Thyroid gland (tissue), 4 donors: ENCODE measurements at regions not wholly inside any gene's neighbourhood (a gene's known extent, or its start where the extent isn't known, plus 50 kb on each side); places are given as distances from the start of the nearest gene placed in this dataset.
A peak's percentile ranks its signal among the peaks of the same experiment; 100 is the strongest.

ENCODE experiments used
- DNase-seq, 2 donors: peaks; one replicate each; pipeline ENCODE4 v3.0.0-alpha.2; 2019
- H3K27ac ChIP-seq, 3 donors: fragments of 200-600 bp; sonication (generic); 1 replicate in 2 of 3; 2 replicates in 1 of 3; pipeline ENCODE4 v1.5.1; 2016 to 2019; ENCODE audit warnings: mild to moderate bottlenecking in 1 of 3, moderate library complexity in 1 of 3
- H3K27me3 ChIP-seq: fragments of 200-600 bp; sonication (generic); one replicate; pipeline ENCODE4 v1.5.1; 2019
- H3K36me3 ChIP-seq, 2 donors: fragments of 200-600 bp; sonication (generic); one replicate each; pipeline ENCODE4 v1.5.1; 2016 to 2019
- H3K4me1 ChIP-seq, 2 donors: fragments of 200-600 bp; sonication (generic); one replicate each; pipeline ENCODE4 v1.5.1; 2017 to 2019
- H3K4me3 ChIP-seq, 3 donors: fragments of 200-600 bp; sonication (generic); replicated peaks in 1 of 3; 1 replicate in 2 of 3; 2 replicates in 1 of 3; pipeline ENCODE4 v1.5.1; 2016; ENCODE audit warnings: mild to moderate bottlenecking in 1 of 3
- H3K9me3 ChIP-seq: fragments of 200-600 bp; sonication (generic); one replicate; pipeline ENCODE4 v1.5.1; 2017
- CTCF ChIP-seq, 6 experiments: fragments of 200-600 bp in 3 of 6; fragments of 450-650 bp in 3 of 6; sonication (generic) in 3 of 6; IDR thresholded peaks; one replicate each; pipeline ENCODE4 v1.5.1; 2016 to 2019; ENCODE audit warnings: antibody characterized with exemption in 6 of 6, mild to moderate bottlenecking in 2 of 6, inconsistent platforms in 1 of 6, moderate library complexity in 1 of 6
- POLR2A ChIP-seq, 2 donors: fragments of 450-650 bp; IDR thresholded peaks; one replicate each; pipeline ENCODE4 v1.6.1; 2017; ENCODE audit warnings: antibody characterized with exemption in 2 of 2, mild to moderate bottlenecking in 2 of 2, moderate library complexity in 1 of 2
- WGBS, 2 donors: methylation state at CpG; one replicate each; pipeline ENCODE4 v1.1.5; 2017; 5-methylcytosine and 5-hydroxymethylcytosine counted together
- intact Hi-C: fragments of 100-400 bp; cut with DNase I; formaldehyde crosslinking; loops from one replicate; pipeline ENCODE4 v1.15.1; 2023

DNA sequence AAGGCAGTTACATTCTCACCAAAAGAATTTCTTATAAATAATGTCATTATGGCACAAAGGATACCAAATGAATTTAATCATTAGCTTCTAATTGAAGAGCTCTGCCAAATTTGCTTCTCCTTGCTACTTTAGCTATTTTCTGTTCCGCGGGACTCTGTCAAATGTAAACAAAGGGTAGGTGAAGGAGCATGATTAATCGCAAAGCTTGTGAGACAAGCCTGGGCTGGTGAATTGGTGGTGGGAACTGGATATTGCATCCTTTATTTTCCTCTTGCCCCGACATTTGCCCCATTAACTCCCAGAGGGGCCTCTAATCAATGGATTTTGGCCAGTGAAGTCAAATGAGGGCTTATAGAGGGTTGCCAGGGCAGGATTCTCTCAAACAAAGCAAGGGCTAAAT, 234.2 kb upstream of the RFX3 start:
- Histone ChIP-seq H3K4me3 (no peak overlapping the region), H3K4me1 (peaks cover 0 to 4% of the 10 kb centered on the region in 2 donors), H3K36me3 (no peaks in the 10 kb centered on the region), H3K9me3 (no peaks in the 10 kb centered on the region), H3K27me3 (no peaks in the 10 kb centered on the region), H3K27ac (no peak overlapping the region)
- TF ChIP-seq POLR2A (IDR thresholded peaks at IDR 0.05) (no peak), CTCF (IDR thresholded peaks at IDR 0.05) (peak in 3 of 6 experiments; percentile 8 to 30 (median 17))
- DNase-seq: peak in 1 of 2 donors; percentile 5
- 23% methylated on average over 4 of the region's 4 CpGs for WGBS, 2 donors
- intact Hi-C loops: no loop called here

DNA sequence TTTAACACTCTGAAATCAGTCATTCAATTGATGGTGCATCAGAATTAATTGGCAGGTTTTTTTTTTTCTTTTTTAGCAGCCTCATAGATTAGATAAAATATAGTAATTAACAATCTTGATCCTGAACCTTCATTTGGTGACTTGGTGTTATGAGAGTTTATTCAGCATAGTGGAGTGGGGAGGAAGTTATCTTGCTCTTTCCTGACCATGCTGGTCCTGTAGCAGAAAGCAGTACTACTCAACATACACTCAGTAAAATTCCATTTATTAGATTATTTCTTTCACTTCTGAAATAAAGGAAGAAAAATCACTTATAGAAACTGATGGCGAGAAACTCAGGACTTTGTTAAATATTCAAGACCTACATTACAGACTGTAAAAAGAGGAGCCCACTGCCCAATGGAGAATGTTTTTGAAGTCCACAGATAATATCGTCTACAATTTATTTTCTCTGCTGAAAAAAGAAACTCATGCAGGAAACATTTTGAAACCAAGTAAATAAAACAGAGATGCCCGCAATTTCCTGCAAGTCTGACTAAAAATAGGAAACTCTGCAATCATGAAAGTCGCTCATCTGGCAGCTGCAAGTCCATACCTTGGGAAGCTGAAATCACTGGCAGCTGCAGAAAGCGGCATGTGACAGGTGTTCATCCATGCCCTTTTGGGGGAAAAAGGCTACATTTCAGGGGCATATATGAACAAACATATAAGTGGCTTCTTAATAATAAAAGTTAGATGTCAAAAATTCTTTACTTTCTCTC, 233.2 kb upstream of the RFX3 start:
- no peak overlapping the region for H3K27ac ChIP-seq
- intact Hi-C loops: no loop called here
- no peaks in the 10 kb centered on the region for H3K27me3 ChIP-seq
- no peaks in the 10 kb centered on the region for H3K9me3 ChIP-seq
- H3K36me3 ChIP-seq: no peaks in the 10 kb centered on the region
- H3K4me3 ChIP-seq: no peak overlapping the region
- WGBS, 2 donors: 74 to 77% methylated on average over 5 of the region's 5 CpGs
- no peak for DNase-seq
- no peak for TF ChIP-seq POLR2A (IDR thresholded peaks at IDR 0.05)
- no peak for TF ChIP-seq CTCF (IDR thresholded peaks at IDR 0.05)
- peaks cover 0 to 4% of the 10 kb centered on the region in 2 donors for H3K4me1 ChIP-seq

GRCh38 chr9:3756071-3756470, 230.3 kb upstream of the RFX3 start:
- no peak for TF ChIP-seq POLR2A (IDR thresholded peaks at IDR 0.05)
- no peak for TF ChIP-seq CTCF (IDR thresholded peaks at IDR 0.05)
- no peaks in the 10 kb centered on the region for H3K36me3 ChIP-seq
- intact Hi-C loops: no loop called here

DNA sequence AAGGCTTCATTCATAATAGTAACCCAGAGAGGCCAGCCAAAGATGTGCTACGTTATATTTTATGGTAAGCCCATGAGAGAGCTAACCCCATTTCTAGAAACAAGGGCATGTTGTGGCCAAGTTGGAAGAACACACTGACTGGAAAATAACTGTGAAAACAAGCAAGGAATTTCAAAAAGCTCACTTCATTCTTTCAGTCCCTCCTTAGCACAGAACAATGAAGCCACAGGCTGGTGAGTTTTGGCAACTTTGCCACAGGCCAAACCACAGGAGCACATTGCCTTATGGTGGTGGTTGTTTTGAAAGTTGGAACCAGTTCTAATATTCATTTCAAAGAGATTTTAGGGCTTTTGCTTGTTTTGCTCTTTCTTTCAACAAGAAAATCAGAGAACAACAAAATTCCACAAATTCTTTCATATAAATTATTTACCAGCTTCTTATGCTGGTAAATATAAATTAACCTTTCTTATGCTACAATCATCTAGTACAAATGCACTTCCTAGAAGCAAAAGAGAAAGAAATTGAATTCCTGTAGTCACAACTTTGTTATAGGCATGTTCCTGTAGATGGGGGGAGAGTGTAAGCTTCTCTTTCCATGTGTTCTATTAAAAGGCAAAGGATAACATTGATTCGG, 225.4 kb upstream of the RFX3 start:
- no peaks in the 10 kb centered on the region for H3K36me3 ChIP-seq
- TF ChIP-seq CTCF (IDR thresholded peaks at IDR 0.05) (no peak), POLR2A (IDR thresholded peaks at IDR 0.05) (no peak)
- H3K4me1 ChIP-seq: peaks cover 11 to 20% of the 10 kb centered on the region in 2 donors
- no peaks in the 10 kb centered on the region for H3K9me3 ChIP-seq
- intact Hi-C loops: no loop called here
- 48 to 61% methylated on average over 2 of the region's 2 CpGs for WGBS, 2 donors
- no peaks in the 10 kb centered on the region for H3K27me3 ChIP-seq
- peak overlapping the region; percentile 37 to 77 (median 42) for H3K27ac ChIP-seq
- H3K4me3 ChIP-seq: no peak overlapping the region
- DNase-seq: peak; percentile 61 to 65

More at GRCh38 chr9:3756071-3756470, 230.3 kb upstream of the RFX3 start:
- Histone ChIP-seq H3K4me1 (peaks cover 9 to 13% of the 10 kb centered on the region in 2 donors), H3K4me3 (no peak overlapping the region), H3K27ac (no peak overlapping the region), H3K9me3 (no peaks in the 10 kb centered on the region), H3K27me3 (no peaks in the 10 kb centered on the region)
- no peak for DNase-seq
- 87 to 91% methylated on average over 3 of the region's 3 CpGs for WGBS, 2 donors

GRCh38 chr9:3750321-3750720, 224.5 kb upstream of the RFX3 start:
- WGBS, 2 donors: 71 to 72% methylated on average over 5 of the region's 5 CpGs

More at GRCh38 chr9:3750321-3750720, 224.5 kb upstream of the RFX3 start:
- Histone ChIP-seq H3K4me3 (no peak overlapping the region), H3K27ac (peak overlapping the region in 1 of 3 donors; percentile 77), H3K27me3 (no peaks in the 10 kb centered on the region), H3K36me3 (no peaks in the 10 kb centered on the region), H3K4me1 (peaks cover 11 to 20% of the 10 kb centered on the region in 2 donors), H3K9me3 (no peaks in the 10 kb centered on the region)
- no peak for DNase-seq
- intact Hi-C loops: no loop called here
- TF ChIP-seq POLR2A (IDR thresholded peaks at IDR 0.05): no peak
- TF ChIP-seq CTCF (IDR thresholded peaks at IDR 0.05): no peak
